Choroid plexus epithelial cell (primary cell): ENCODE measurements at regions not wholly inside any gene's neighbourhood (a gene's known extent, or its start where the extent isn't known, plus 50 kb on each side); places are given as distances from the start of the nearest gene placed in this dataset.
A peak's percentile ranks its signal among the peaks of the same experiment; 100 is the strongest.

Experiments used
- DNase-seq: peaks from one replicate; pipeline ENCODE4 v3.0.0-alpha.2; 2010; ENCODE audit warnings: low read depth
- H3K4me3 ChIP-seq: 2 replicates; pipeline ENCODE4 v1.5.1; 2011; ENCODE audit warnings: low read depth, mild to moderate bottlenecking, control low read depth, low read length, moderate library complexity
- CTCF ChIP-seq: conservative IDR thresholded peaks from 2 replicates; pipeline ENCODE4 v1.5.1; 2011; ENCODE audit warnings: low read depth, mild to moderate bottlenecking, control low read depth, inconsistent platforms, low read length, moderate library complexity

- no peak for TF ChIP-seq CTCF
- DNase-seq, result no peak
- H3K4me3 ChIP-seq, result no peak overlapping the region
Measured at GRCh38 chr9:119003201-119003611, 366.0 kb downstream of the BRINP1 start.

GRCh38 chr9:119003882-119004617 lies 365.2 kb downstream of the BRINP1 start:
- no peak for TF ChIP-seq CTCF
- H3K4me3 ChIP-seq, result no peak overlapping the region
- DNase-seq, result no peak

- peak; percentile 59 for DNase-seq
- TF ChIP-seq CTCF, result no peak
- H3K4me3 ChIP-seq, result no peak overlapping the region
Measured at GRCh38 chr9:119004618-119004990, 364.6 kb downstream of the BRINP1 start.

- DNase-seq, result no peak
- no peak overlapping the region for H3K4me3 ChIP-seq
- no peak for TF ChIP-seq CTCF
Measured at GRCh38 chr9:119005162-119005561, 364.1 kb downstream of the BRINP1 start.

- no peak for TF ChIP-seq CTCF
- no peak overlapping the region for H3K4me3 ChIP-seq
- DNase-seq, result no peak
Measured at GRCh38 chr9:119009249-119009648, 360.0 kb downstream of the BRINP1 start.

- no peak for TF ChIP-seq CTCF
- H3K4me3 ChIP-seq, result no peak overlapping the region
- DNase-seq, result no peak
Measured at GRCh38 chr9:119020284-119020683, 349.0 kb downstream of the BRINP1 start.

GRCh38 chr9:119020730-119021333 lies 348.4 kb downstream of the BRINP1 start:
- DNase-seq, result no peak
- TF ChIP-seq CTCF, result no peak
- H3K4me3 ChIP-seq, result no peak overlapping the region
